NOMO-1 treated with dmso at 0.1 percent for 144 hours (cell line): ENCODE measurements at regions not wholly inside any gene's neighbourhood (a gene's known extent, or its start where the extent isn't known, plus 50 kb on each side); places are given as distances from the start of the nearest gene placed in this dataset.

ENCODE experiments used
- DNase-seq: peaks from one replicate; lab custom pipeline; 2025; ENCODE audit not compliant: unreplicated experiment; lab: John Stamatoyannopoulos, UW

DNA sequence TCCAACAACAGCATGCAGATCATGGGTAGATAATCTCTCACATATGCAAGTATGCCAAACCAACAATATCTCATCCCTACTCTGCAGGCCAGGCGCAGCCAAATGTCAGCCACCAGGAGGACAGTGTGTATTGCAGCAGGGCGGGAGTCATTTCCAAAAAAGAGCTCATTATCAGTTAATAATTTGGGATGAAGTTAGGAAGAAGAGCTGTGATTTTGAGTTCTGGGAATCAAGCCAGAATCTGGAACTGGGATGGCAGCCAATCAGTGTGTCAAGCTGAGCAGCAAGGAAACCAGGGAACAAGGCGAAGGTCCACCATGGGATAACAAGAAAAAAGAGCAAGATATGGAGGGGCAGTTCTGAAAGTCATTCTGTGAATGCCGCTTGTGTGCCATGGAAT, 88.2 kb upstream of the CAMK2D start:
- no peak for DNase-seq

DNA sequence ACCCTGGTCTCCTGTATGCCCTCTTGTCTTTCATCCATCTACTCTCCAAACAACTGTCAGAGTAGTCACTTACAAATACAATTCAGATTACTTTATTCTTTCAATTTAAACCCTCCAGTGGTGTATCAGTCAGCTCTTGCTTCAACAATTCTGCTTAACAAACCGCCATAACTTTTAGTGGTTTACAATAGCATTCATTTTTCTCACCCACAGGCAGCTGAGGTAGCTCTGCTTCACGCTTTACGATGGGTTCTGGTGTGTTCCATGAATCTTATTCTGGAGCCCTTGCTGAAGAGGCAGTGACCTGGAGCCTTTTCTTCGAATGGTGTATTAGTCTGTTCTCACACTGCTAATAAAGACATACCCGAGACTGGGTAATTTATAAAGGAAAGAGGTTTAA, 86.2 kb upstream of the CAMK2D start:
- no peak for DNase-seq

DNA sequence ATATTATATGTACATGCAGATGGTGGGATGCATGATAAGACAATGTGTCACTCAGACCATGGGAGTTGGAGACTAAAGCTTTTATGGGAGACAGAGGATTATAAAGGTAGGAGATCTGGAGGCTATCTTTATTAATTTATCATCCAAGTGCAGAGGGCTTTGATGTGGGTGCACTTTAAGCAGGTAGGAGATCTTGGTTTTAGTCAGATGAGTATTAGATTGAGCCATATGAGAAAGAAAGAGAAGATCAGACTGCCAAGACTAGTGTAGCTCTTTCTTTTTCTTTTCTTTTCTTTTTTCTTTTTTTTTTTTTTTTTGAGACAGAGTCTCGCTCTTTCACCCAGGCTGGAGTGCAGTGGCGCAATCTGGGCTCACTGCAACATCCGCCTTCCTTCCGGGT, 84.9 kb upstream of the CAMK2D start:
- DNase-seq: no peak

DNA sequence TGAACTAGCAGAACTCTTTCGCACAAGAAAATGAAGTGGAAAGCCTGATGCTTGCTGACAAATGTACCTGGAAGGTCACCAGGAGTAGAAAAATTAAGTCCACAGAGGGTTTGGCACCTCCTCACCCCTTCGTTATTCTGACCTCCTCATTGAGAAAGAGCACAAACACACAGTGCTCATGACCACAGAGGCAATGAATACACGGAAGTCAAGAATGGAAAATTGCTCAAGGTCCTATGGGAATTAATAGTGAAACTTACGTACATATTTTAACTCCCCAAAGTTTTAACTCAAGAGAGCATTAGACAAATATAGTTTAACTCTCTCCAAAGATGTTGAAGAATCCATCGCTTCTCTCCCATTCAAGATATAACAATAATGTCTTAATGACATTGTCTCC, 83.6 kb upstream of the CAMK2D start:
- DNase-seq: no peak

DNA sequence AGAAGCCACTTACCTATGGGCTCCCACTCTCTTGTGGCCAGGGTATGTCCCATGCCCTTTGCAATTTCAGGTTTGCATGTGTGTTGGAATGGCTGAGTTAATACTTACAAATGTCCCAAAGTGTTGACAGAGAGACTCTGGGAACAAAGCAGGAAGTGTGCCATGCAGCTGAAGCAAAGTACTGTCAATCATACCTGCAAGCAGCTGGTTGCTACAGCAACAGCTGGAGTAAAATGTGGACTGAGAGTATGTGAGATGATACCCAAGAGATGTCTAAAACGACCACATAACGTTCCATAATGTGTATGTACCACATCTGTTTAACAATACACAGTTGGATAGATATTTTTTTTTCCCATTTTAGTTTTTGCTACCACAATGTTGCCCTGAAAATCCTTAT, 82.8 kb upstream of the CAMK2D start:
- DNase-seq: no peak

DNA sequence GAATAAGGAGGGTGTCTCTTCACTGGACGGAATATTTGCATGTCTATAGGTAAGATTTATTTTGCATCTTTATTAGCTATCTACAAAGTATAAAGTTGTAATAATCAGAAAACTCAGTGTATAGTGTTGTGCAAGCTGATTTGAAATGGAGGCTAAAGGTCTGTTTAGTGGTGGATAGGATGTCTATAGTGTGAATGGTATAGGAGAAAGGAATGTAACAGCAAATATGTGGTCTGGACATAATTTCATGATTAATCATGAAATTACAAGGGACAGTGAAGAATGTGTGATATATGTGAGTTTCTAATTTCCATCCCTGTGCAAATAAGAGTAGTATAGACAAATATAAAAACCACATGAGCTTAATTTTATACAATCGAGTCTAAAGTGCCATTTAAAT, 79.3 kb upstream of the CAMK2D start:
- no peak for DNase-seq

DNA sequence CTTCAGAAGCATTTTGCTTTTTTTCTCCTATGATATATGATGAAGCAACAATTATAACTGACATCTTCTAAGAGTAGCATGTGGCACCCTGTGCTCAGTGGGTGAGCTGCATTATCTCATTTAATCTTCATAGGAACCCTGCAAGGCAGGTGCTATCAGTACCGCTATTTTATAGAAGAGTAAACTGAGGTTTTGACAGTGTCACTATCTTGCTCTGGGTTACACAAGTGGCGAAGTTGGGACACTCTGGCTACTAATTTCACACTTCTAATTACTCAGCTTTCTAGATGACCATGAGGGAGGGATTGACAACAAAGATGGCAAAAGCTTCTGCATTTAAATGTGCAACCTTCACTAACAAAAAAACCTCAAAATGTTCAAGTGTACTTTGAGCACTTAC, 76.9 kb upstream of the CAMK2D start:
- DNase-seq: no peak

DNA sequence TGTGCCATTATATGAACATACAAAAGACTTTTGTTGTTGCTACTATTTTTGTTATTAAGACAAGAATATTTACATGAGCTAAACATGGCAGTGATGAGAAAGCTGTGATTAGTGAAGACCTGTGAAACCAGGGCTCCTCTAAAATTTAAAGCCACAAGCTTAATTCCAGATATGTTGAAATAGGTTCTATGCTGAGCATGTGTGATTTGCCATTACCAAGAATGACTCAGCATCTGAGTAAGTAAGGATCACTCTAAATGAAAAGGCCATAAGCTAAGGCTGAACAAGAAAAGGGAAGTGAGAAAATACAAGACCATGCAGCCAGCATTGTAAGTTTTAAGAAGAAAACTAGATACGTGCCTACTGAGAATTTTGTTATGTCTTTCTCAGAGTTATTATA, 75.9 kb upstream of the CAMK2D start:
- DNase-seq: peak; percentile 93

DNA sequence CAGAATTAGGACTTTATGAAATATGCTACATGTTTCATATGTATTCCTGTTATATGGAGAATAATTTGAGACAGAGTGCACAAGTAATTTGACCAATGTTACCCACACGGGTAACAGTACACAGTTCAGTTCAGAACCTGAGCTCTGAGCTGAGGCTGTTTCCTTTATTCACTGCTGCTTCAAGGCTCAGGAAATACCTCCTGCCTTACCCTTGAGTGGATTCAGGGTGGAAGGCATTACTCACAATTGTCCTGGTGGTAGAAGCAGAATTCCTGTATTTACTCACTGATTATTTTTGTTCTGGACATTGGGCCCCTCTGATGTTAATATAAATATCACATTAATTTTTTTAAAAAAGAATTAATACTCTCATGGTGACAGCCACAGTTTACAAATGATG, 73.5 kb upstream of the CAMK2D start:
- no peak for DNase-seq

DNA sequence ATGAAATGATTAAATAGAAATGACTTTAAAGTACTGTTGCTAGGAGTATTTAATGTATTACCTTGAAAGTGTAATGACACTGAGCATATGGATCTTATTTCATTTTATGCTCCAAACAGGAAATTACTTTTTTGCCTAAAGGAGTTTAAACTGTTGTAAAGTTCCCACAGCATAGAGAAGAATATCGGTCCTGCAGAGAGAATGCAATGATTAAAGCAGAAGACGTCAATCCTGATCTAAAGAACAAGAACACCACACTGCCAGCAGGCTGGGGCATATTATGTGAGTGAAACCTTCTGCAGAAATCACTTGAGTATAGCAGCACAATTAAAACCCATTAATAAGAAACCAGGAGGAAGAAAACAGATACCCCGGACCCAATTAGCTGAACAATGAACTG, 72.8 kb upstream of the CAMK2D start:
- DNase-seq: no peak

DNA sequence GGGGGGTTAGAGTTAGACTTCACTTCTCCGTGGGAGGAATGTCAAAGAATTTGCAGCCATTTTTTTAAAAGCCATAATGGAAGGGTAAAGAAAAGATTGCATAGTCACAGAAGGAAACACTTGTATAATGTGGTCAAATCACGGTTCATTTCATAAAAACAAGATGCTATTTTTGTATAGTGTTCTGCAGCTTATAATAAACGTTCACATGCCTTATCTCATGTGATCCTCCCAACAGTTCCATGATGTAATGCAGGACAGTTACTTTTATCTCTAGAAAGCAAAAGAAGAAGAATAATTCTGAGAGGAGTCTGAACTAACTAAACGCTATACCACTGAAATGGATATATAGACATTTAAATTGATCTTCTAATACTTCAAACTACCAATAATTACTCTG, 71.3 kb upstream of the CAMK2D start:
- no peak for DNase-seq

DNA sequence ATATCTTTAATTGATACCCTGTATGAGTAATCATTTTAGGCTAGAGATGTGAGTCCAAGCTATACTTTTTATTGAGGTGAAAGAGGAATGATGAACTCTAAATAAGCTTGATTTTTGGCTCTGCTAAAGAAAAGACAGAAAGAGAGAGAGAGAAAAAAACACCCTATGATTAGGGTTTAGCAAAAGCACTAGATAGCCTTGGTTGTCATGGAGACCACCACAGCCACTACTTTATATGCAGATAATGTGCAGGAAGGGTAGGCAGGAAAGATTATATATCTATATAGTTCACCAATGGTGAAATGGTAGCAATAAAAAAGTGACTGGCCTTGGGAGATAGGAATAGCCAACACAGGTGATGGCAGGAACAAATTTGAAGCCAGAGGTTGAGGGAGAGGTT, 69.9 kb upstream of the CAMK2D start:
- DNase-seq: no peak

DNA sequence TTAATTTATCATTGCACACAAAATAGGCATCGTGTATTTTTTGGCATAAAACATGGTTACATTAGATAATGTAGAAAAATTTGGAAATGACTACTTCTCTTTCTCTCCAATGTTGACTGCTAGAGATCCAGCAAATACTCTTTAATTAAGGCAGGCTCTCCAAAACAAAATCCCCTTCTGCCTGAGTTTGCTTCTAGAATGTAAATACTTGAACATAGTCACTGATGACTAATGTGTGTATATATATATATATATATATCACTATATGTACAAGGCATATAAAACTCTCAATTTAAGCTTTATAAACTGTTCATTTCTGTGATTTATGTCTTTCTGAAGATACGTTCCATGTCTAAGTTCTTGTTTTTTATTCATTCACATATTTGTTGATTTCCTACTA, 67.2 kb upstream of the CAMK2D start:
- no peak for DNase-seq

DNA sequence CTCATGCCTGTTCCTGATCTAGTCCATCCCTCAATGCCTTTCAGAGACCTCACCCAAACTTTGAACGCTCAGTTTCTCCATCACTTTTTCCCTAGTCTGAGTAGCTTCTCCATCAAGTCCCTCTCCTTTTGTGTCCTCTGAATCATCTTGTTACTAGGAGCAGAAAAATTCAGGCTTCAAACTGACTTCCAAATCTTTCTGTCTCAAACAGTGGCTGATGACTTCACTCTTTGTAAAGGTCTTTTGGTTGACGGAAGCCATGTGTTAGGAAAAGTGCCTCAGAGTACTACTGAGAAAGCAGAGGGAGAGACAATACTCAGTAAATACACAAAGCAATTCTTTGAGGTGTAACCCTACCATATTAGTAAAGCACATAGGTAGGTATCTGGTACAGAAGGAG, 65.7 kb upstream of the CAMK2D start:
- DNase-seq: no peak

DNA sequence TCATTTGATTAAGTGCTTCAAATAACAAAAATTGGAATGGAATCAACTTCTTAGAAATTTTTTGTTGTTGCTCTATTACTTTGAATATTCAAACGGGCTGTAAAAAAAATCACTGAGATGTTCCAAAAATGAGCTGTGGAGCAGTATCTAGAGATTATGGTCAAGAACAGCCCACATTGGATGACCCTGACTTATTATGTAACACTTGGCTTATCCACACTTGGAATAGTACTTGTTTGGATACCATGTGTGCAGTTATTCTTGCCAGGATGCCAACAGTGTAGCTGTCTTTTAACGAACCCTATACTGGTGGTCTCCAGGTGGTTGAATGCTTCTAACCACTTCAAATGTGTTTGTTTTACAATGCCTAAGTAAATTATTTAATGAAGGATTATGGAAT, 64.9 kb upstream of the CAMK2D start:
- no peak for DNase-seq

DNA sequence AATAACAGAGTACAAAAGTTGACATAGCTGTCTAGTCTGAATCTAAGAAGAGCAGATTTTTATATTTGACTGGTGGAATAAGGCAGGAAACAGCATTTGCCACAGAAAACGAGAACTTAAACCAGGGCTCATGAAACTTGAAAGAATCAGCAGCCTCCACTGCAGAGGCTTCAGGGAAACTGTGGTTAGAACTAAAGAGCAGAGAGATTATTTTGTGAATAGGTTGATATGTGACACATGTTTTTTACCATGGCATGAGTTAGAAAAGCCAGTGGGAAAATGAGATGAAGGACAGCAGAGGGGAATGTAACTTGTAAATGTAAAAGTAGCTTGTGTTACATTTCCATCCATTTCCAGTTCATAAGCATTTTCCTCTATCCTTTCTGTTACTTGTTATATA, 63.7 kb upstream of the CAMK2D start:
- DNase-seq: peak; percentile 56

DNA sequence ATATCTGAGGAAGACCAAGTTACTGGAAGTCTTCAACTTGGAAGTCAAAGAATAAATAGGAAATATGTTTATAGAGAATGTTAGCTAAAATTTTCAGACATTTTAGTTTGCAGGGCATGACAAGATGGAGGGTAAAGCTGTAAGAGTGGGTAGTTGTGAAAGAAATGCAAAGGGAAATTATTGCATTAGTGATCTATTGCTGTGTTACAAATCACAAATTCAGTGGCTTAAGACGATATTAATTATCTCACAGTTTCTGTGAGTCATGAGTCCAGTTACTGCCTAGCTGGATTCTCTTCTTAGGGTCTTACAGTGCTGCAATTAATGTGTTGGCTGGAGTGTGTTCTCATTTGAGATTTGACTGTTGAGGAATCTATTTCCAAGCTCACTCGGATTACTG, 62.9 kb upstream of the CAMK2D start:
- DNase-seq: no peak

DNA sequence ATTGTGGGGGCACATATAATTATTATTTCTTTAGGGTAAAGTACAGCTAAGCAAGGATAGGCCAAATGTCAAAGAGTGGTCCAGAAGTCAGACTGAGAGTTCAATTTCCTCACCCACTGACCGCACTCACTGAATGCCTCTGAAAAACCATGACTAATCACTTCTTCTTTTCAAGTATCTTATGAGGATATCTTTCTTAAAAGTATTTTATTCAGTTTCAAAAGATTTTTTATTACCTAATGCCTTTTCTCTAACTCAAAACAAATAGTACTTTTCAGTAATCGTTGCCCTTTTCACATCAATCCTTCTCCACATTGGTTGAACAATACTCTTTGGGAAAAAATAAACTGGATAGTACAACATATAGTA, 61.7 kb upstream of the CAMK2D start:
- peak; percentile 57 for DNase-seq

DNA sequence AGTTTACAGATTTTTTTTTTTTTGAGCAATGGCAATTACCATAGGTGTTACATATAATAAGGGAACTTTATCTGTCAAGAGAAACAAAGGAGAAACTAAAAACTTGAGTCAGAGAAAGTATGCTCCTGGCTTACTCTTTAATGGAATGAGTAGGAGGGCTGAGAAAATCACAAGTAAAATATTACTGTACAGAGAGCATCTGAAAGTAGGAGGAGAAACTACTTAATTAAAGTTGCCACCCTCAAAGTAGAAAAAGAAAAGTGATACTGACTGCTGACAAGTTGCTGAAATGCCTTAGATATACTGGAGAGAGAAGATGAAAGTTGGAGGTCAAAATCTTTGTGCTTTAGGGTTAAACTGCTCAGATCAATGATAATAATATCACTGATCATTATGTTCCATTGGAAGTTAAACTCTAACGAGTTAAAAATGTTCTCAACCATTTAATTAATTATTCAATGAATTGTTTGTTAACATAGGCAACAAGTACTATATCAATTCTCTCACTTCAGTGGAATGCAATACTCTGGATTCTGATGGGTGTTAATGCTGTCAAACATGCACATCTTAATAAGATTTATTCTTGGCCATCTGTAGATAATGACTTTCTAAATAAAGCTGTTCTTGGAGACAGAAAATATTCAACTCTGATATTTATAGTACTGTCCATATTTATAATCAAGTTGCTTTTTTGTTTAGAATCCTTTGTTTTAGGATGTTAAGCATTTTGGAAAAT, 61.2 kb upstream of the CAMK2D start:
- DNase-seq: no peak

DNA sequence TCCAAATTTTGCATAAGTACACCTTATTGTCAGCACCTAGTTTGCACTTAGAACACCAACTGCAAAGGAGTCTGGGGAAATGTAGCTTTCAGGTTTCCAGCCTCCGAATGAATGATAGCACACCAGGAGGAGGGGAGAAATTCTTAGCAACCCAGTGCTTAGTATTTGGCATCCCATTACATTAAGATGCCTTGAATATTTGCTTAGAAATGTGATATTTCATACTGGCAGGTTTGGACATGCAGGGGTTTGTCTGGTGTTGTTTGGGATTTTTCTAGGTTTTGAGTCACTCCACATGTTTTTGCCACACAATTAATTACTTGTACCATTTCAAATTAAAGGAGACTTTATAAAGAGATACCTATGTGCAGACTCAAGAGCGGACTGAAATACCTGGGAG, 60.3 kb upstream of the CAMK2D start:
- DNase-seq: no peak

DNA sequence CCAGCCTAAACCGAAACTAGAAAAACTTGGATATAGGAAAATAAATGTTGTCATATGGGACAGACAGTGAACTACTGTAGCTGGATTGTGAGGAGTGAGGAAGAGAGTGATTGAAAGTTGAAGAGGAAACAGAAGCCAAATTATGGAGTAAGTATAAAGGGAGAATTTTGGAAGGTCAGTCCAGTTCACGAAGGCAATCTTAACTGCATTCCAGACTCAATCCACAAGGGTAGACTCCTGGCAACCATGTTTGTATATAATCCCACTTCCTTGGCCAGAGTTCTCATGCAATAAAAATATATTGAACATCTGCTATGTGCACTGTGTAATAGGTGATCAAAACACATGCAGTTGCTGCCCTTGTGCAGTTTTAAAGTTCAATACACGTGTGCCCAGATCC, 58.6 kb upstream of the CAMK2D start:
- DNase-seq: no peak

DNA sequence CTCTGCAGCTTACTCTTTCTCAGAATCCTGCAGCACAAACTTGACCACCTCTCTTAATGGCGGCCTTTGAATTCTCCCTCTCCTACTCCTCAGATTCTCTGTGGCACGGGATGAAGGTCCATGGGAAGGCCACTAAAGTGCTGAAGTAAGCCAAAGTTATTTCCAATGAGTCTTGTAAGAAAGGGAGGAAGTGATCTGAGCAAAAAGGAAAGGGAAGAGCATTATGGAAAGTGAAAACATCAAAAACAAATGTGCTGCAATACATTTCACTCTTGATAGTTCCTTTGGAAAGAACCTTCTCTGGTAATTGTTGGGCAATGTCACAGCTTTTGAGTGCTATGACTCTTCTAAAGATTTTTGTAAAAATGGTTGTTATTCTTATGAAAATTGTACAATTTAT, 54.3 kb upstream of the CAMK2D start:
- DNase-seq: peak; percentile 25

DNA sequence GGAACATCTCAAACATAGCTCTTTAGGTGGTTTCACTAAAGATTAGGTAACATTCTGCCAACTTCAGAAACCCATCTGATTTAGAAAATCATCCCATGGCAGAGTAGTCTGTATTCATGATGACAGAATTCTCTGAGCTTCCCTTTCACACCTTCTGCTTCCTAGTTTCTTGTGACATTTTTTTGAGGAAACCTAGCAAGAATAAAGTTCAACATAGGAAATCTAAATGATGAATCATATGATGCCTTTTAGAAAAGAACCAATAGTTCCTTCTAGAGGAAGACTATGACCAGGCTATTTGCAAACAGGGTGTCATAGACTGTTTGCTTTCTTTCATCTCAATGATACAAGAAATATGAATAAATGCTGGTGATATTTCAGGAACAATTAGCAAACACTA, 49.8 kb upstream of the CAMK2D start:
- no peak for DNase-seq
